Panc1 (cell line): ENCODE measurements at regions not wholly inside any gene's neighbourhood (a gene's known extent, or its start where the extent isn't known, plus 50 kb on each side); places are given as distances from the start of the nearest gene placed in this dataset.

Experiments used
- ATAC-seq: fragments of 200-7000 bp; cut with Tn5 transposase; 2 replicates; pipeline ENCODE4 v1.9.1; 2020; ENCODE audit warnings: mild to moderate bottlenecking, moderate library complexity
- BruUV-seq: library from RNA; stranded (reverse); fragments of 400-500 nt; replicated peaks from 2 replicates; lab custom pipeline; 2021; lab: Mats Ljungman, UMichigan
- CTCF ChIA-PET: fragments of 300-600 bp; sonication (Branson Sonifier 250); formaldehyde crosslinking; loops from one replicate; lab custom pipeline; 2022; ENCODE audit warnings: antibody characterized with exemption; lab: Charles Lee
- POLR2A ChIA-PET: fragments of 300-600 bp; sonication (Branson Sonifier 250); formaldehyde crosslinking; loops from one replicate; lab custom pipeline; 2022; ENCODE audit warnings: antibody characterized with exemption; lab: Charles Lee
- DNase-seq: peaks from one replicate; pipeline ENCODE4 v3.0.0-alpha.2; 2010; ENCODE audit warnings: low read depth, low spot score
- H3K27ac ChIP-seq: 2 replicates; pipeline ENCODE4 v1.5.1; 2011; ENCODE audit warnings: mild to moderate bottlenecking, low read length, inconsistent platforms
- H3K27me3 ChIP-seq: fragments of 200-500 bp; sonication (Bioruptor generic); 2 replicates; pipeline ENCODE4 v1.6.0; 2014; ENCODE audit warnings: low read length, inconsistent platforms; ENCODE audit not compliant: control insufficient read depth, insufficient read depth
- H3K36me3 ChIP-seq: fragments of 200-500 bp; sonication (Bioruptor generic); 2 replicates; pipeline ENCODE4 v1.5.1; 2014; ENCODE audit warnings: inconsistent platforms, mild to moderate bottlenecking, low read length, moderate library complexity; ENCODE audit not compliant: control insufficient read depth, insufficient read depth
- H3K4me1 ChIP-seq: 2 replicates; pipeline ENCODE4 v1.5.1; 2011; ENCODE audit warnings: inconsistent platforms, mild to moderate bottlenecking, low read length, moderate library complexity; ENCODE audit not compliant: control insufficient read depth, insufficient read depth
- H3K4me3 ChIP-seq, 2 experiments: 2 replicates each; pipeline ENCODE4 v1.5.1; 2011 to 2012; ENCODE audit warnings: low read depth in 2 of 2, low read length in 2 of 2, mild to moderate bottlenecking in 2 of 2, inconsistent platforms in 1 of 2, moderate library complexity in 1 of 2
- H3K9me3 ChIP-seq: fragments of 200-500 bp; sonication (Bioruptor generic); 2 replicates; pipeline ENCODE4 v1.5.1; 2014; ENCODE audit warnings: low read depth, mild to moderate bottlenecking, inconsistent platforms, low read length, moderate library complexity; ENCODE audit not compliant: control insufficient read depth, insufficient read depth
- CTCF ChIP-seq: fragments of 450-650 bp; IDR thresholded peaks from 2 replicates; pipeline ENCODE4 v1.5.1; 2017; ENCODE audit warnings: mild to moderate bottlenecking
- POLR2AphosphoS5 ChIP-seq: IDR thresholded peaks from 2 replicates; pipeline ENCODE4 v1.6.1; 2012; ENCODE audit warnings: mild to moderate bottlenecking, low read depth, low read length, moderate library complexity
- REST ChIP-seq, 2 experiments: IDR thresholded peaks; 2 replicates each; pipeline ENCODE4 v1.6.1; 2011 to 2012; ENCODE audit warnings: low read depth in 2 of 2, control low read depth in 1 of 2, low read length in 1 of 2, mild to moderate bottlenecking in 1 of 2, moderate library complexity in 1 of 2; ENCODE audit not compliant: insufficient read depth in 1 of 2
- SIN3A ChIP-seq: IDR thresholded peaks from 2 replicates; pipeline ENCODE4 v1.6.1; 2012; ENCODE audit warnings: low read depth, mild to moderate bottlenecking, low read length, moderate library complexity, borderline replicate concordance; ENCODE audit not compliant: insufficient read depth
- TCF7L2 ChIP-seq: IDR thresholded peaks from 2 replicates; pipeline ENCODE4 v1.6.1; 2011; ENCODE audit warnings: mild to moderate bottlenecking, low read depth, low read length, inconsistent platforms
- in situ Hi-C: cut with HindIII; loops from 2 replicates; pipeline ENCODE4 v1.10.0; 2016; ENCODE audit warnings: low sequenced_read_pairs, low pct_unique_long_range_greater_than_20kb
- intact Hi-C: fragments of 100-400 bp; cut with micrococcal nuclease; formaldehyde crosslinking; loops from one replicate; pipeline ENCODE4 v1.10.0; 2022; ENCODE audit not compliant: unreplicated experiment

- TF ChIP-seq TCF7L2: no peak
- no peak for TF ChIP-seq SIN3A
- no peak for TF ChIP-seq CTCF
- TF ChIP-seq REST (IDR thresholded peaks at IDR 0.05; ENCODE audit: insufficient read depth in 1 of 2, low read depth in 2 of 2, low read length in 1 of 2): no peak
- TF ChIP-seq POLR2AphosphoS5: no peak
- no peaks in the 10 kb centered on the region for H3K36me3 ChIP-seq
- H3K4me3 ChIP-seq: no peak overlapping the region
- no TSS peak for BruUV-seq
- intact Hi-C loops: no loop called here
- CTCF ChIA-PET: no interaction called here
- in situ Hi-C loops: no loop called here
- DNase-seq (no peak), ATAC-seq (no peak)
- POLR2A ChIA-PET: interaction anchor here (0.7 kb wide), 1 partner anchor 17 kb away, joined by 16 read pairs; no protein-coding TSS in a partner anchor
- H3K27me3 ChIP-seq: peaks cover 2% of the 10 kb centered on the region
- H3K27ac ChIP-seq: no peak overlapping the region
- no peaks in the 10 kb centered on the region for H3K4me1 ChIP-seq
- H3K9me3 ChIP-seq: no peaks in the 10 kb centered on the region
Observed at GRCh38 chr12:111221062-111222026, 147.6 kb downstream of the PHETA1 start.

- Histone ChIP-seq H3K27ac (no peak overlapping the region), H3K4me1 (no peaks in the 10 kb centered on the region), H3K36me3 (no peaks in the 10 kb centered on the region), H3K27me3 (peaks cover 5% of the 10 kb centered on the region), H3K9me3 (no peaks in the 10 kb centered on the region), H3K4me3 (no peak overlapping the region)
- intact Hi-C loops (no loop called here), in situ Hi-C loops (no loop called here)
- ChIA-PET POLR2A (interaction anchor here (0.7 kb wide), 1 partner anchor 18 kb away, joined by 16 read pairs; no protein-coding TSS in a partner anchor), CTCF (no interaction called here)
- BruUV-seq: no TSS peak
- TF ChIP-seq POLR2AphosphoS5 (no peak), REST (IDR thresholded peaks at IDR 0.05; ENCODE audit: insufficient read depth in 1 of 2, low read depth in 2 of 2, low read length in 1 of 2) (no peak)
- DNase-seq (no peak), ATAC-seq (no peak)
Observed at GRCh38 chr12:111220363-111220762, 148.5 kb downstream of the PHETA1 start.
